IMR-90 (cell line): ENCODE measurements at regions not wholly inside any gene's neighbourhood (a gene's known extent, or its start where the extent isn't known, plus 50 kb on each side); places are given as distances from the start of the nearest gene placed in this dataset.

Experiments
- ATAC-seq: fragments of 200-7000 bp; cut with Tn5 transposase; 2 replicates; pipeline ENCODE4 v1.9.1; 2020; ENCODE audit warnings: low read depth, mild to moderate bottlenecking, moderate library complexity
- BruUV-seq: library from RNA; stranded (reverse); fragments of 400-500 nt; replicated peaks from 2 replicates; lab custom pipeline; 2021; lab: Mats Ljungman, UMichigan
- CTCF ChIA-PET: fragments of 300-600 bp; formaldehyde crosslinking; extraction: SDS; loops from one replicate; lab custom pipeline; 2021; ENCODE audit warnings: antibody characterized with exemption; lab: Yijun Ruan, JAX
- POLR2A ChIA-PET: fragments of 300-600 bp; sonication (Branson Sonifier 250); formaldehyde crosslinking; loops from one replicate; lab custom pipeline; 2022; ENCODE audit warnings: antibody characterized with exemption; ENCODE audit not compliant: unreplicated experiment; lab: Charles Lee
- DNase-seq: peaks from one replicate; pipeline ENCODE4 v3.0.0; 2013
- H2AFZ ChIP-seq: replicated peaks from 2 replicates; pipeline ENCODE3; 2013; ENCODE audit warnings: low read length, mild to moderate bottlenecking; ENCODE audit not compliant: poor library complexity
- H2AK5ac ChIP-seq: 2 replicates; pipeline ENCODE4 v1.6.1; 2013; ENCODE audit warnings: low read depth, low read length, inconsistent platforms
- H2AK9ac ChIP-seq: replicated peaks from 2 replicates; pipeline ENCODE3; 2013; ENCODE audit warnings: mild to moderate bottlenecking, low read depth, low read length, moderate library complexity; ENCODE audit not compliant: poor library complexity
- H2BK120ac ChIP-seq: 2 replicates; pipeline ENCODE4 v1.6.1; 2013; ENCODE audit warnings: low read depth, low read length, inconsistent platforms
- H2BK15ac ChIP-seq: 3 replicates; pipeline ENCODE4 v1.6.1; 2013; ENCODE audit warnings: low read depth, low read length, inconsistent platforms
- H2BK20ac ChIP-seq: 2 replicates; pipeline ENCODE4 v1.6.1; 2013; ENCODE audit warnings: low read depth, mild to moderate bottlenecking, inconsistent platforms, low read length, moderate library complexity
- H2BK5ac ChIP-seq: 2 replicates; pipeline ENCODE4 v1.6.1; 2013; ENCODE audit warnings: mild to moderate bottlenecking, low read depth, low read length, inconsistent platforms; ENCODE audit not compliant: poor library complexity, severe bottlenecking
- H3K14ac ChIP-seq: replicated peaks from 2 replicates; pipeline ENCODE4 v1.6.1; 2013; ENCODE audit warnings: low read depth, low read length, inconsistent platforms
- H3K18ac ChIP-seq: 2 replicates; pipeline ENCODE4 v1.6.1; 2013; ENCODE audit warnings: low read depth, low read length, control low read depth
- H3K23ac ChIP-seq: 2 replicates; pipeline ENCODE4 v1.6.1; 2013; ENCODE audit warnings: low read depth, low read length, inconsistent platforms
- H3K27ac ChIP-seq: 2 replicates; pipeline ENCODE4 v1.5.1; 2013; ENCODE audit warnings: mild to moderate bottlenecking, control low read depth, low read length; ENCODE audit not compliant: insufficient read depth
- H3K27me3 ChIP-seq: 2 replicates; pipeline ENCODE4 v1.6.1; 2013; ENCODE audit warnings: low read length; ENCODE audit not compliant: control insufficient read depth, insufficient read depth
- H3K36me3 ChIP-seq: 2 replicates; pipeline ENCODE4 v1.6.1; 2013; ENCODE audit warnings: low read length, mixed read lengths; ENCODE audit not compliant: control insufficient read depth, insufficient read depth
- H3K4ac ChIP-seq: 2 replicates; pipeline ENCODE4 v1.6.1; 2013; ENCODE audit warnings: low read depth, low read length, inconsistent platforms
- H3K4me1 ChIP-seq: 2 replicates; pipeline ENCODE4 v1.6.1; 2013; ENCODE audit warnings: low read length, mixed read lengths; ENCODE audit not compliant: control insufficient read depth, insufficient read depth
- H3K4me2 ChIP-seq: 2 replicates; pipeline ENCODE4 v1.6.1; 2013; ENCODE audit warnings: low read depth, mild to moderate bottlenecking, control low read depth, low read length, moderate library complexity
- H3K4me3 ChIP-seq: 2 replicates; pipeline ENCODE4 v1.5.1; 2013; ENCODE audit warnings: low read depth, mild to moderate bottlenecking, control low read depth, low read length, moderate library complexity; ENCODE audit not compliant: insufficient read depth
- H3K56ac ChIP-seq: 2 replicates; pipeline ENCODE4 v1.6.1; 2013; ENCODE audit warnings: low read length, inconsistent platforms; ENCODE audit not compliant: insufficient read depth; ENCODE audit errors: extremely low read depth
- H3K79me1 ChIP-seq, 2 experiments: 2 replicates each; pipeline ENCODE4 v1.6.1; 2013; ENCODE audit warnings: low read length in 2 of 2, inconsistent platforms in 1 of 2, low read depth in 1 of 2
- H3K9ac ChIP-seq: 2 replicates; pipeline ENCODE4 v1.6.1; 2013; ENCODE audit warnings: low read depth, low read length, control low read depth
- H3K9me1 ChIP-seq: 2 replicates; pipeline ENCODE4 v1.6.1; 2013; ENCODE audit warnings: low read length, inconsistent platforms; ENCODE audit not compliant: insufficient read depth
- H3K9me3 ChIP-seq: 2 replicates; pipeline ENCODE4 v1.6.1; 2013; ENCODE audit warnings: low read length; ENCODE audit not compliant: control insufficient read depth, insufficient read depth
- H4K20me1 ChIP-seq: 2 replicates; pipeline ENCODE4 v1.6.1; 2013; ENCODE audit warnings: low read length, inconsistent platforms; ENCODE audit not compliant: insufficient read depth
- H4K5ac ChIP-seq: 2 replicates; pipeline ENCODE4 v1.6.1; 2013; ENCODE audit warnings: mild to moderate bottlenecking, low read depth, low read length, control low read depth
- H4K8ac ChIP-seq, 2 experiments: 2 replicates each; pipeline ENCODE4 v1.6.1; 2013; ENCODE audit warnings: low read depth in 2 of 2, low read length in 2 of 2, control low read depth in 1 of 2, inconsistent platforms in 1 of 2
- H4K91ac ChIP-seq: 2 replicates; pipeline ENCODE4 v1.6.1; 2013; ENCODE audit warnings: low read depth, low read length, inconsistent platforms; ENCODE audit not compliant: insufficient read depth
- CTCF ChIP-seq: conservative IDR thresholded peaks from 2 replicates; pipeline ENCODE4 v1.5.1; 2012; ENCODE audit warnings: mild to moderate bottlenecking, low read depth, low read length, improper control_type of control experiment
- MAZ ChIP-seq: IDR thresholded peaks from 2 replicates; pipeline ENCODE4 v1.6.1; 2012; ENCODE audit warnings: low read depth, mild to moderate bottlenecking, low read length, improper control_type of control experiment, moderate library complexity, borderline replicate concordance
- MXI1 ChIP-seq: IDR thresholded peaks from 2 replicates; pipeline ENCODE4 v1.6.1; 2012; ENCODE audit warnings: low read depth, mild to moderate bottlenecking, low read length, moderate library complexity, borderline replicate concordance
- RCOR1 ChIP-seq: IDR thresholded peaks from 2 replicates; pipeline ENCODE4 v1.6.1; 2012; ENCODE audit warnings: mild to moderate bottlenecking, low read length, improper control_type of control experiment; ENCODE audit not compliant: insufficient replicate concordance
- SMC3 ChIP-seq: fragments of 150-350 bp; IDR thresholded peaks from 2 replicates; pipeline ENCODE4 v1.6.1; 2016; ENCODE audit warnings: low read depth, mild to moderate bottlenecking, antibody characterized with exemption, low read length, moderate library complexity
- USF2 ChIP-seq: fragments of 150-350 bp; IDR thresholded peaks from 2 replicates; pipeline ENCODE4 v1.6.1; 2017; ENCODE audit warnings: mild to moderate bottlenecking, antibody characterized with exemption, low read length, low read depth
- WGBS, 2 experiments: methylation state at CpG; one replicate each; pipeline versions ENCODE4 v1.1.5 to v1.1.7; 2013; ENCODE audit warnings: missing lambda C conversion rate in 2 of 2; ENCODE audit not compliant: insufficient read length in 1 of 2; ENCODE audit errors: extremely low coverage in 2 of 2; 5-methylcytosine and 5-hydroxymethylcytosine counted together
- dilution Hi-C: fragments of 300-500 bp; cut with HindIII; formaldehyde crosslinking; loops from one replicate; pipeline ENCODE4 v1.14.3; 2018; ENCODE audit warnings: low sequenced_read_pairs; ENCODE audit not compliant: unreplicated experiment
- in situ Hi-C: fragments of 300-500 bp; cut with MboI; formaldehyde crosslinking; loops from 3 replicates; pipeline ENCODE4 v1.14.3; 2019; ENCODE audit warnings: low sequenced_read_pairs, inconsistent platforms, mixed read lengths
- intact Hi-C: fragments of 100-400 bp; cut with micrococcal nuclease; formaldehyde crosslinking; loops from 2 replicates; pipeline ENCODE4 v1.10.0; 2022

- ATAC-seq, result no peak
- dilution Hi-C loops (no loop called here), in situ Hi-C loops (no loop called here), intact Hi-C loops (no loop called here)
- H3K4me2 ChIP-seq, result no peak overlapping the region
- 17% methylated on average over 1 of the region's 2 CpGs; no CpG with 5 or more reads in 1 of the 2 experiments for WGBS, 2 experiments
- CTCF ChIA-PET, result no interaction called here
- H2AK5ac ChIP-seq, result no peak overlapping the region
- H3K4me1 ChIP-seq, result no peaks in the 10 kb centered on the region
- H2BK20ac ChIP-seq, result no peak overlapping the region
- H3K56ac ChIP-seq, result no peak overlapping the region
- TF ChIP-seq SMC3 (no peak), MXI1 (no peak), MAZ (no peak), RCOR1 (no peak), CTCF (no peak), USF2 (no peak)
- H2BK5ac ChIP-seq, result no peak overlapping the region
- no peak overlapping the region for H4K91ac ChIP-seq
- H2AK9ac ChIP-seq, result no peak overlapping the region
- no peak overlapping the region for H3K14ac ChIP-seq
- no peak overlapping the region for H3K18ac ChIP-seq
- POLR2A ChIA-PET, result no interaction called here
- no peaks in the 10 kb centered on the region for H3K9me1 ChIP-seq
- H3K27me3 ChIP-seq, result no peaks in the 10 kb centered on the region
- H4K20me1 ChIP-seq, result no peaks in the 10 kb centered on the region
- H3K79me1 ChIP-seq, result no peaks in the 10 kb centered on the region
- H3K23ac ChIP-seq, result no peak overlapping the region
- no peak overlapping the region for H3K4me3 ChIP-seq
- H3K36me3 ChIP-seq, result no peaks in the 10 kb centered on the region
- H4K5ac ChIP-seq, result no peak overlapping the region
- no peak overlapping the region for H4K8ac ChIP-seq
- no peak overlapping the region for H2BK15ac ChIP-seq
- no TSS peak for BruUV-seq
- H2AFZ ChIP-seq, result no peak overlapping the region
- no peak overlapping the region for H3K9ac ChIP-seq
- H3K27ac ChIP-seq, result no peak overlapping the region
- no peak for DNase-seq
- no peak overlapping the region for H2BK120ac ChIP-seq
- H3K4ac ChIP-seq, result no peak overlapping the region
- H3K9me3 ChIP-seq, result peaks cover 2% of the 10 kb centered on the region; the same call in 1 of the 2 replicates
Observed at GRCh38 chr3:83092521-83093221, 1331.2 kb upstream of the GBE1 start.
